ENCODE measurements at regions not wholly inside any gene's neighbourhood (a gene's known extent, or its start where the extent isn't known, plus 50 kb on each side); places are given as distances from the start of the nearest gene placed in this dataset.

DNA sequence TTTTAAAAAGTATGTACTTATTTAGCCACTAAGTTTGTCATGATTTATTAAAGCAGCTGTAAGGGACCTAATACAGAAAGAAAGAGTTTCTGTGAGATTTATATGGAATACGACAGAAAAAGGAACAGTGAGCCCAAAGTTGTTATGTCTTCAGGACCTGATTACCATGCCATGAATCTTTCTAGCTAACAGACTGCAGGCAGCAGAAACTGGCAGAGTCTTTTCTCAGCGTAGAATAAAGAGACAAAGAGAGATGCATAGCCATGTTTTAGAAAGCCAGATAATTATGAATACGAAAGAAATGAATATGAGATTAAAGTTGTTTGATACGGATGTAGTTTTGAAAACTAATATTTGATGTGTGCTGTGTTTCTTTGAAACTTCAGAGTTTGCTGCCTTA is 624.1 kb upstream of the ADGRB3 start:
- ATAC-seq (ENCODE audit: low FRiP score): no peak

DNA sequence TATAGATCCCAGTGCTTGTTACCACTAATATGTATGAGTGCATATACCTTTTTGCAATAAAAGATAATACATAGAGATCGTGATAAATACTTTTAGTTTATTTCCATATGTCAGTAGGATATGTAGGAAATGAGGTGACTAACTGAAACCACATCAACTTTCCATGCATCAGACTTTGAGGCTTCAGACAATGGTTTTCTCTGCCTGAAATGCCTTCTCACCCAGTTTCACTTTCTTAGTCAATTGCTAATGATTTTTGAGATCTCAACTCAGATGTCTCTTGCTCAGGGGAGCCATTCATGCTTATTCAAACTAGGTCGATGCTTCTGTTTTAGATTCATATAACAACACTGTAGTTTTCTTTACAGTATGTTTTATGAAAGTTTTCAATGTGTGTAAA is 626.6 kb upstream of the ADGRB3 start:
- no peaks in the 10 kb centered on the region for H3K36me3 ChIP-seq (ENCODE audit: control insufficient read depth in 1 of 2, insufficient read depth in 2 of 2, low read length in 1 of 2)
- WGBS, 2 donors: 38 to 68% methylated on average over 2 of the region's 2 CpGs
- H3K4me3 ChIP-seq (ENCODE audit: low read length in 2 of 2): no peak overlapping the region

More for the DNA sequence above, 624.1 kb upstream of the ADGRB3 start:
- intact Hi-C loops (cut with DNase I): no loop called here
- Histone ChIP-seq H3K36me3 (ENCODE audit: control insufficient read depth in 1 of 2, insufficient read depth in 2 of 2, low read length in 1 of 2) (no peaks in the 10 kb centered on the region), H3K4me3 (ENCODE audit: low read length in 2 of 2) (no peak overlapping the region), H3K9me3 (ENCODE audit: control insufficient read depth, low read length) (no peaks in the 10 kb centered on the region), H3K27me3 (ENCODE audit: control insufficient read depth in 1 of 2, insufficient read depth in 2 of 2, low read length in 1 of 2) (no peaks in the 10 kb centered on the region), H3K4me1 (ENCODE audit: control insufficient read depth in 1 of 2, insufficient read depth in 2 of 2, low read length in 2 of 2) (no peaks in the 10 kb centered on the region), H3K27ac (ENCODE audit: low read depth in 1 of 2, low read length in 2 of 2) (no peak overlapping the region)
- WGBS, 2 donors: 26 to 52% methylated on average over 4 of the region's 4 CpGs
- no peak for DNase-seq

DNA sequence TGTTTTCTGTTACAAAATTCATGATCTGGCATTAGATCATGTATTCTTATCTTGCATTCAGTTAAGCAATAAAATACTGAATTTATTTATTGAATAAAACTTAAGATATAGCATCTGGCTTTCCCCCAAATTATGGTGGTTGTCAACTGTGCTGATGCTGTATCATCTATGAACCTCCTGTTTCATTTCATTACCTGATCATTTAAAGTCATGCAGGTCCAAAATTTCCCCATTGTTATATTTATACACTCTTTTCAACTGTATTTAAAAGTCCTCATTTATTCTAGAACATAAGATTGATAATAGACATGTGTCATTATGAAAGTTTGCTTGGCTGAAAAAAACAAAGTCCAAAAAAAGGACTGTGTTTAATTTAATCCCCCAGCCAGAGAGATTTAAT is 627.4 kb upstream of the ADGRB3 start:
- no peak overlapping the region for H3K27ac ChIP-seq (ENCODE audit: low read depth in 1 of 2, low read length in 2 of 2)
- H3K27me3 ChIP-seq (ENCODE audit: control insufficient read depth in 1 of 2, insufficient read depth in 2 of 2, low read length in 1 of 2): no peaks in the 10 kb centered on the region
- ATAC-seq (ENCODE audit: low FRiP score): no peak
- H3K9me3 ChIP-seq (ENCODE audit: control insufficient read depth, low read length): no peaks in the 10 kb centered on the region
- no peaks in the 10 kb centered on the region for H3K4me1 ChIP-seq (ENCODE audit: control insufficient read depth in 1 of 2, insufficient read depth in 2 of 2, low read length in 2 of 2)
- no peaks in the 10 kb centered on the region for H3K36me3 ChIP-seq (ENCODE audit: control insufficient read depth in 1 of 2, insufficient read depth in 2 of 2, low read length in 1 of 2)
- intact Hi-C loops (cut with DNase I): no loop called here
- no peak overlapping the region for H3K4me3 ChIP-seq (ENCODE audit: low read length in 2 of 2)
- no peak for DNase-seq

More for the DNA sequence above, 626.6 kb upstream of the ADGRB3 start:
- H3K27ac ChIP-seq (ENCODE audit: low read depth in 1 of 2, low read length in 2 of 2): no peak overlapping the region
- no peak for ATAC-seq (ENCODE audit: low FRiP score)
- no peaks in the 10 kb centered on the region for H3K27me3 ChIP-seq (ENCODE audit: control insufficient read depth in 1 of 2, insufficient read depth in 2 of 2, low read length in 1 of 2)
- no peaks in the 10 kb centered on the region for H3K4me1 ChIP-seq (ENCODE audit: control insufficient read depth in 1 of 2, insufficient read depth in 2 of 2, low read length in 2 of 2)
- DNase-seq: no peak
- intact Hi-C loops (cut with DNase I): no loop called here
- no peaks in the 10 kb centered on the region for H3K9me3 ChIP-seq (ENCODE audit: control insufficient read depth, low read length)

DNA sequence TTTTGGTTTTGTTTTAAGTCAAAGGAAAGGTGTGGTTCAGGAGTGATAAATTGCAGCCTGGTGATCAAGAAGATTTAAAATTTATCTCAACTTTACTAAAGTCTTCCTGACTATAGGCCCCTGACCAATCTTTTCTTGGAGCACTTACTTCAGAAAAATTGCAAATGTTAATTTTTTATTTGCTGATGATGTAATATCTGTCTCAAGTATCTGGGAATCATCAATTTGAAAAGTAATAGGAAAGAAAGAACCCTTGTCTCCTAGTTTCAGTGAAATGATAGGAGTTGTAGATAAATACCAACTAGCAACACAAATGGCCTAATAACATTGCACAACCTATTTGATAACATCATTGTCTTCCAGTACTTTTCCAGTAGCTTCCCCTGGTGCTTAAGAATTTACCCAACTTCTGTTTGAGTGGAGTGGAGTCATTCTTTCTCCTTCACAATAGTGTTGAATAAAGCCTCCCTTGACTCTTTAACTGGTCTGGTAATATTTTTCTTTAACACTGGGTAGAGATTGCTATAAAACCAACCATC is 648.3 kb upstream of the ADGRB3 start:
- Histone ChIP-seq H3K27ac (ENCODE audit: low read depth in 1 of 2, low read length in 2 of 2) (no peak overlapping the region), H3K9me3 (ENCODE audit: control insufficient read depth, low read length) (no peaks in the 10 kb centered on the region), H3K4me1 (ENCODE audit: control insufficient read depth in 1 of 2, insufficient read depth in 2 of 2, low read length in 2 of 2) (no peaks in the 10 kb centered on the region), H3K36me3 (ENCODE audit: control insufficient read depth in 1 of 2, insufficient read depth in 2 of 2, low read length in 1 of 2) (no peaks in the 10 kb centered on the region), H3K4me3 (ENCODE audit: low read length in 2 of 2) (no peak overlapping the region), H3K27me3 (ENCODE audit: control insufficient read depth in 1 of 2, insufficient read depth in 2 of 2, low read length in 1 of 2) (no peaks in the 10 kb centered on the region)
- DNase-seq (no peak), ATAC-seq (ENCODE audit: low FRiP score) (no peak)
- intact Hi-C loops (cut with DNase I): no loop called here

DNA sequence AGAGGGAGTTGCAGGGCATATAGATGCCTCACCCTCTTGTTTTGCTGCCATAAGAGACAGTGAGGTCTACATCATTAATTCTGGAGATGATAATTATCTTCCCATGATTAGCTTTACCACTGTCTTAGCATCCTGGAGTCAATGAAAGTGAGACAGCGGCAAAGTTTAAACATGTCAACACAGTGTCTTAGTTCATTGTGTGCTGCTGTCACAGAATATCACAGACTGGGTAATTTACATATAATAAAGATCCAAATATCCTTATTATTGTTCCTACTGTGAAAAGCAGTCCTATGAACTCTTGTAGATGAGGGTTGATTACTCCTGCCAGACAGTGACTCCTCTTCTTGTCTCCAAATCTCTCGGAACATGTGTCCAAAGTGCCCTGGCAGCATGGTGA is 658.6 kb upstream of the ADGRB3 start:
- whole genome bisulfite sequencing, 2 donors: 93 to 95% methylated on average over 2 of the region's 2 CpGs
- Histone ChIP-seq H3K9me3 (ENCODE audit: control insufficient read depth, low read length) (no peaks in the 10 kb centered on the region), H3K27ac (ENCODE audit: low read depth in 1 of 2, low read length in 2 of 2) (no peak overlapping the region)

DNA sequence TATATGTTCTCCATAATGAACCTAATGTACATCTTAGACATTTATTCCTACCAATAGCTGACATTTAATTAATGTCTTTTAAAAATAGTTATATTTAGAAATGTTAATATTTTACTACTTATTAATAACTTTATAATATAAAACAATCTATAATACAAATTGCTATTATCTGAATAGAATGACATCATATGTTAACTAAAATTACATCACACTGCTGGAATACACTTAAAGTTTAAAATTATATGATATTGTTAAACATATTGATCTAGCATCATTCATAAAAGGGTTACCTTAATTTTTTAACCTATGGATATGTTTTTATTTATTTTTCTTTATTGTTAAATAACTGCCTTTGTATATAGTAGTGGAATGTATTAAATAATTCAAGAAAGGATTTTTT is 660.2 kb upstream of the ADGRB3 start:
- DNase-seq (no peak), ATAC-seq (ENCODE audit: low FRiP score) (no peak)
- Histone ChIP-seq H3K9me3 (ENCODE audit: control insufficient read depth, low read length) (no peaks in the 10 kb centered on the region), H3K27me3 (ENCODE audit: control insufficient read depth in 1 of 2, insufficient read depth in 2 of 2, low read length in 1 of 2) (no peaks in the 10 kb centered on the region), H3K4me1 (ENCODE audit: control insufficient read depth in 1 of 2, insufficient read depth in 2 of 2, low read length in 2 of 2) (no peaks in the 10 kb centered on the region), H3K4me3 (ENCODE audit: low read length in 2 of 2) (no peak overlapping the region), H3K36me3 (ENCODE audit: control insufficient read depth in 1 of 2, insufficient read depth in 2 of 2, low read length in 1 of 2) (no peaks in the 10 kb centered on the region), H3K27ac (ENCODE audit: low read depth in 1 of 2, low read length in 2 of 2) (no peak overlapping the region)
- intact Hi-C loops (cut with DNase I): no loop called here

More for the DNA sequence above, 658.6 kb upstream of the ADGRB3 start:
- ATAC-seq (ENCODE audit: low FRiP score): no peak
- Histone ChIP-seq H3K36me3 (ENCODE audit: control insufficient read depth in 1 of 2, insufficient read depth in 2 of 2, low read length in 1 of 2) (no peaks in the 10 kb centered on the region), H3K4me1 (ENCODE audit: control insufficient read depth in 1 of 2, insufficient read depth in 2 of 2, low read length in 2 of 2) (no peaks in the 10 kb centered on the region), H3K4me3 (ENCODE audit: low read length in 2 of 2) (no peak overlapping the region), H3K27me3 (ENCODE audit: control insufficient read depth in 1 of 2, insufficient read depth in 2 of 2, low read length in 1 of 2) (no peaks in the 10 kb centered on the region)
- intact Hi-C loops (cut with DNase I): no loop called here
- DNase-seq: no peak

DNA sequence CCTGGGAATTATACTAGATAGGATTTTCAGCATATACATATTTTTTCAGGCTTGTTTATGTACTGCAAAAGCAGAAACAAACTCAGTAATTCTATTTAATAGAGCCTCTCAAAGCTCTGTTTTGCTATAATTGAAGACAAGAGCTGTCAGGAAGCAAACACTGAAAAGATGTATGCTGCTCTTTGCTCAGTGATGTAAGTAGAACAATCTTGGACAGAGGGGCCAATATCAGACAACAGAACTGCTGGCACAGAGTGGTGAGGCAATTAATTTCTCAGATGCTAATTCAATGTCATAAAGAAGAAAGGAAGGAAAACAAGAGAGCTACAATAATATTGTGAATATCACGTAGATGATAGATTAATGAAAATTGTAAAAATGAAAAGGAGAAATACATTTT is 663.3 kb upstream of the ADGRB3 start:
- DNase-seq (no peak), ATAC-seq (ENCODE audit: low FRiP score) (no peak)
- no peak overlapping the region for H3K27ac ChIP-seq (ENCODE audit: low read depth in 1 of 2, low read length in 2 of 2)
- no peaks in the 10 kb centered on the region for H3K36me3 ChIP-seq (ENCODE audit: control insufficient read depth in 1 of 2, insufficient read depth in 2 of 2, low read length in 1 of 2)
- no peaks in the 10 kb centered on the region for H3K4me1 ChIP-seq (ENCODE audit: control insufficient read depth in 1 of 2, insufficient read depth in 2 of 2, low read length in 2 of 2)
- no peaks in the 10 kb centered on the region for H3K9me3 ChIP-seq (ENCODE audit: control insufficient read depth, low read length)
- intact Hi-C loops (cut with DNase I): no loop called here
- no peaks in the 10 kb centered on the region for H3K27me3 ChIP-seq (ENCODE audit: control insufficient read depth in 1 of 2, insufficient read depth in 2 of 2, low read length in 1 of 2)
- H3K4me3 ChIP-seq (ENCODE audit: low read length in 2 of 2): no peak overlapping the region
- 32 to 68% methylated on average over 1 of the region's 1 CpG for WGBS, 2 donors

DNA sequence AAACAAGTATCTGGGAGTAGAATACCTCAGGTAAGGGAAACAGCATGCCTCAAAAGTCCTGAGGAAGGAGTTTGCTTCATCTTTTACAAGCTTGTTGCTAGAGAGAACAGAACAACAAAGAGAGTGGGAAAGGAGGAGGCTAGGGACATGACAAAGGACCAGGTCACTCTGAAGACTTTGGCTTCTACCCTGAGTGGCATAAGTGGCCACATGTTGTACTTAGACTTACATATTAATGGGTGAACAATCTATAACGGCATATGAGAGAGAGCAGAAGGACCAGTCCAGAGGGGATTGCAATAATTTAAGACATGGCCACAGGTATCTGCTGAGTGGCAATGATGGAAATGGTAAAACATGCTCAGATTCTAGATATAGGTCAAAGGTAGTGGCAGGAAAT is 668.3 kb upstream of the ADGRB3 start:
- no peaks in the 10 kb centered on the region for H3K36me3 ChIP-seq (ENCODE audit: control insufficient read depth in 1 of 2, insufficient read depth in 2 of 2, low read length in 1 of 2)
- no peaks in the 10 kb centered on the region for H3K9me3 ChIP-seq (ENCODE audit: control insufficient read depth, low read length)
- H3K27ac ChIP-seq (ENCODE audit: low read depth in 1 of 2, low read length in 2 of 2): no peak overlapping the region
- no peak overlapping the region for H3K4me3 ChIP-seq (ENCODE audit: low read length in 2 of 2)
- H3K27me3 ChIP-seq (ENCODE audit: control insufficient read depth in 1 of 2, insufficient read depth in 2 of 2, low read length in 1 of 2): no peaks in the 10 kb centered on the region
- DNase-seq (no peak), ATAC-seq (ENCODE audit: low FRiP score) (peak; percentile 36)
- no peaks in the 10 kb centered on the region for H3K4me1 ChIP-seq (ENCODE audit: control insufficient read depth in 1 of 2, insufficient read depth in 2 of 2, low read length in 2 of 2)
- WGBS, 2 donors: 87 to 93% methylated on average over 1 of the region's 1 CpG
- intact Hi-C loops (cut with DNase I): no loop called here

DNA sequence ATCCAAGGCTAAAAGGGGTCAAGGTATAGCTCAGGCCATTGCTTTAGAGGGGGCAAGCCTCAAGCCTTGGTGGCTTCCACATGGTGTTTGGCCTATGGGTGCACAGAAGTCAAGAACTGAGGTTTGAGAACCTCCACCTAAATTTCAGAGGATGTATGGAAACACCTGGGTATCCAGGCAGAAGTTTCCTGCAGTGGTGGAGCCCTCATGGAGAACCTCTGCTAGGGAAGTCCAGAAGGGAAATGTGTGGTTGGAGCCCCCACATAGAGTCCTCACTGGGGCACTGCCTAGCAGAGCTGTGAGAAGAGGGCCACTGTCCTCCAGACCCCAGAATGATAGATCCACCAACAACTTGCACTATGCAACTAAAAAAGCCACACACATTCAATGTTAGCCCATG is 678.7 kb upstream of the ADGRB3 start:
- Histone ChIP-seq H3K9me3 (ENCODE audit: control insufficient read depth, low read length) (no peaks in the 10 kb centered on the region), H3K36me3 (ENCODE audit: control insufficient read depth in 1 of 2, insufficient read depth in 2 of 2, low read length in 1 of 2) (no peaks in the 10 kb centered on the region), H3K4me1 (ENCODE audit: control insufficient read depth in 1 of 2, insufficient read depth in 2 of 2, low read length in 2 of 2) (no peaks in the 10 kb centered on the region), H3K27ac (ENCODE audit: low read depth in 1 of 2, low read length in 2 of 2) (no peak overlapping the region), H3K4me3 (ENCODE audit: low read length in 2 of 2) (no peak overlapping the region), H3K27me3 (ENCODE audit: control insufficient read depth in 1 of 2, insufficient read depth in 2 of 2, low read length in 1 of 2) (no peaks in the 10 kb centered on the region)
- ATAC-seq (ENCODE audit: low FRiP score): no peak
- intact Hi-C loops (cut with DNase I): no loop called here
- no peak for DNase-seq

All from aorta (tissue), 5 donors.